IMR-90 (cell line): ENCODE measurements at regions not wholly inside any gene's neighbourhood (a gene's known extent, or its start where the extent isn't known, plus 50 kb on each side); places are given as distances from the start of the nearest gene placed in this dataset.

Experiments
- ATAC-seq: fragments of 200-7000 bp; cut with Tn5 transposase; 2 replicates; pipeline ENCODE4 v1.9.1; 2020; ENCODE audit warnings: low read depth, mild to moderate bottlenecking, moderate library complexity
- BruUV-seq: library from RNA; stranded (reverse); fragments of 400-500 nt; replicated peaks from 2 replicates; lab custom pipeline; 2021; lab: Mats Ljungman, UMichigan
- CTCF ChIA-PET: fragments of 300-600 bp; formaldehyde crosslinking; extraction: SDS; loops from one replicate; lab custom pipeline; 2021; ENCODE audit warnings: antibody characterized with exemption; lab: Yijun Ruan, JAX
- POLR2A ChIA-PET: fragments of 300-600 bp; sonication (Branson Sonifier 250); formaldehyde crosslinking; loops from one replicate; lab custom pipeline; 2022; ENCODE audit warnings: antibody characterized with exemption; ENCODE audit not compliant: unreplicated experiment; lab: Charles Lee
- DNase-seq: peaks from one replicate; pipeline ENCODE4 v3.0.0; 2013
- H2AFZ ChIP-seq: replicated peaks from 2 replicates; pipeline ENCODE3; 2013; ENCODE audit warnings: low read length, mild to moderate bottlenecking; ENCODE audit not compliant: poor library complexity
- H2AK5ac ChIP-seq: 2 replicates; pipeline ENCODE4 v1.6.1; 2013; ENCODE audit warnings: low read depth, low read length, inconsistent platforms
- H2AK9ac ChIP-seq: replicated peaks from 2 replicates; pipeline ENCODE3; 2013; ENCODE audit warnings: mild to moderate bottlenecking, low read depth, low read length, moderate library complexity; ENCODE audit not compliant: poor library complexity
- H2BK120ac ChIP-seq: 2 replicates; pipeline ENCODE4 v1.6.1; 2013; ENCODE audit warnings: low read depth, low read length, inconsistent platforms
- H2BK15ac ChIP-seq: 3 replicates; pipeline ENCODE4 v1.6.1; 2013; ENCODE audit warnings: low read depth, low read length, inconsistent platforms
- H2BK20ac ChIP-seq: 2 replicates; pipeline ENCODE4 v1.6.1; 2013; ENCODE audit warnings: low read depth, mild to moderate bottlenecking, inconsistent platforms, low read length, moderate library complexity
- H2BK5ac ChIP-seq: 2 replicates; pipeline ENCODE4 v1.6.1; 2013; ENCODE audit warnings: mild to moderate bottlenecking, low read depth, low read length, inconsistent platforms; ENCODE audit not compliant: poor library complexity, severe bottlenecking
- H3K14ac ChIP-seq: replicated peaks from 2 replicates; pipeline ENCODE4 v1.6.1; 2013; ENCODE audit warnings: low read depth, low read length, inconsistent platforms
- H3K18ac ChIP-seq: 2 replicates; pipeline ENCODE4 v1.6.1; 2013; ENCODE audit warnings: low read depth, low read length, control low read depth
- H3K23ac ChIP-seq: 2 replicates; pipeline ENCODE4 v1.6.1; 2013; ENCODE audit warnings: low read depth, low read length, inconsistent platforms
- H3K27ac ChIP-seq: 2 replicates; pipeline ENCODE4 v1.5.1; 2013; ENCODE audit warnings: mild to moderate bottlenecking, control low read depth, low read length; ENCODE audit not compliant: insufficient read depth
- H3K27me3 ChIP-seq: 2 replicates; pipeline ENCODE4 v1.6.1; 2013; ENCODE audit warnings: low read length; ENCODE audit not compliant: control insufficient read depth, insufficient read depth
- H3K36me3 ChIP-seq: 2 replicates; pipeline ENCODE4 v1.6.1; 2013; ENCODE audit warnings: low read length, mixed read lengths; ENCODE audit not compliant: control insufficient read depth, insufficient read depth
- H3K4ac ChIP-seq: 2 replicates; pipeline ENCODE4 v1.6.1; 2013; ENCODE audit warnings: low read depth, low read length, inconsistent platforms
- H3K4me1 ChIP-seq: 2 replicates; pipeline ENCODE4 v1.6.1; 2013; ENCODE audit warnings: low read length, mixed read lengths; ENCODE audit not compliant: control insufficient read depth, insufficient read depth
- H3K4me2 ChIP-seq: 2 replicates; pipeline ENCODE4 v1.6.1; 2013; ENCODE audit warnings: low read depth, mild to moderate bottlenecking, control low read depth, low read length, moderate library complexity
- H3K4me3 ChIP-seq: 2 replicates; pipeline ENCODE4 v1.5.1; 2013; ENCODE audit warnings: low read depth, mild to moderate bottlenecking, control low read depth, low read length, moderate library complexity; ENCODE audit not compliant: insufficient read depth
- H3K56ac ChIP-seq: 2 replicates; pipeline ENCODE4 v1.6.1; 2013; ENCODE audit warnings: low read length, inconsistent platforms; ENCODE audit not compliant: insufficient read depth; ENCODE audit errors: extremely low read depth
- H3K79me1 ChIP-seq, 2 experiments: 2 replicates each; pipeline ENCODE4 v1.6.1; 2013; ENCODE audit warnings: low read length in 2 of 2, inconsistent platforms in 1 of 2, low read depth in 1 of 2
- H3K9ac ChIP-seq: 2 replicates; pipeline ENCODE4 v1.6.1; 2013; ENCODE audit warnings: low read depth, low read length, control low read depth
- H3K9me1 ChIP-seq: 2 replicates; pipeline ENCODE4 v1.6.1; 2013; ENCODE audit warnings: low read length, inconsistent platforms; ENCODE audit not compliant: insufficient read depth
- H3K9me3 ChIP-seq: 2 replicates; pipeline ENCODE4 v1.6.1; 2013; ENCODE audit warnings: low read length; ENCODE audit not compliant: control insufficient read depth, insufficient read depth
- H4K20me1 ChIP-seq: 2 replicates; pipeline ENCODE4 v1.6.1; 2013; ENCODE audit warnings: low read length, inconsistent platforms; ENCODE audit not compliant: insufficient read depth
- H4K5ac ChIP-seq: 2 replicates; pipeline ENCODE4 v1.6.1; 2013; ENCODE audit warnings: mild to moderate bottlenecking, low read depth, low read length, control low read depth
- H4K8ac ChIP-seq, 2 experiments: 2 replicates each; pipeline ENCODE4 v1.6.1; 2013; ENCODE audit warnings: low read depth in 2 of 2, low read length in 2 of 2, control low read depth in 1 of 2, inconsistent platforms in 1 of 2
- H4K91ac ChIP-seq: 2 replicates; pipeline ENCODE4 v1.6.1; 2013; ENCODE audit warnings: low read depth, low read length, inconsistent platforms; ENCODE audit not compliant: insufficient read depth
- CHD1 ChIP-seq: IDR thresholded peaks from 2 replicates; pipeline ENCODE4 v1.6.1; 2012; ENCODE audit warnings: low read depth, low read length, improper control_type of control experiment
- FOS ChIP-seq: fragments of 150-350 bp; IDR thresholded peaks from 2 replicates; pipeline ENCODE4 v1.6.1; 2016; ENCODE audit warnings: low read depth, low read length
- MAFK ChIP-seq: IDR thresholded peaks from 2 replicates; pipeline ENCODE4 v1.6.1; 2012; ENCODE audit warnings: low read depth, low read length, improper control_type of control experiment
- WGBS, 2 experiments: methylation state at CpG; one replicate each; pipeline versions ENCODE4 v1.1.5 to v1.1.7; 2013; ENCODE audit warnings: missing lambda C conversion rate in 2 of 2; ENCODE audit not compliant: insufficient read length in 1 of 2; ENCODE audit errors: extremely low coverage in 2 of 2; 5-methylcytosine and 5-hydroxymethylcytosine counted together
- dilution Hi-C: fragments of 300-500 bp; cut with HindIII; formaldehyde crosslinking; loops from one replicate; pipeline ENCODE4 v1.14.3; 2018; ENCODE audit warnings: low sequenced_read_pairs; ENCODE audit not compliant: unreplicated experiment
- in situ Hi-C: fragments of 300-500 bp; cut with MboI; formaldehyde crosslinking; loops from 3 replicates; pipeline ENCODE4 v1.14.3; 2019; ENCODE audit warnings: low sequenced_read_pairs, inconsistent platforms, mixed read lengths
- intact Hi-C: fragments of 100-400 bp; cut with micrococcal nuclease; formaldehyde crosslinking; loops from 2 replicates; pipeline ENCODE4 v1.10.0; 2022
- TF ChIP-seq, protein P1 (sequence below): fragments of 150-350 bp; IDR thresholded peaks from 2 replicates; pipeline ENCODE4 v1.6.1; 2017; ENCODE audit warnings: mild to moderate bottlenecking, antibody characterized with exemption, low read length, low read depth

DNA sequence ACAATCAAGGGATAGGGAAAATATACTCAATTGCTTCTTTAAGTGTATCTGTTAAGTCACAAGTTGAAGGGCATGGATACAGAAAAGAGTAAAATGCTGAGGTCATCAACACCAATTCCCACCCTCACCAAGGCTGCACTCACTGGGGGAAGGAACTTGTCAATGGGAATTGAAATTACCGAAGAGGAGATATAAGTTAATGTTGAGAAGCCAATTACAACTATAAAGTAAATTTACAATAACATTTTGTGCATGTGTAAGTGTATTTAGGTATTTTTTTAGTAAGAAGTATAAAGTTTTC lies 255.1 kb upstream of the KCNIP4 start:
- TF ChIP-seq CHD1 (no peak), FOS (no peak), MAFK (peak; percentile 36; the same call in 1 of the 2 replicates)
- TF ChIP-seq, protein P1, sequence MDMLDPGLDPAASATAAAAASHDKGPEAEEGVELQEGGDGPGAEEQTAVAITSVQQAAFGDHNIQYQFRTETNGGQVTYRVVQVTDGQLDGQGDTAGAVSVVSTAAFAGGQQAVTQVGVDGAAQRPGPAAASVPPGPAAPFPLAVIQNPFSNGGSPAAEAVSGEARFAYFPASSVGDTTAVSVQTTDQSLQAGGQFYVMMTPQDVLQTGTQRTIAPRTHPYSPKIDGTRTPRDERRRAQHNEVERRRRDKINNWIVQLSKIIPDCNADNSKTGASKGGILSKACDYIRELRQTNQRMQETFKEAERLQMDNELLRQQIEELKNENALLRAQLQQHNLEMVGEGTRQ = no peak
- no peak for DNase-seq
- Histone ChIP-seq H2BK120ac (no peak overlapping the region), H2AFZ (no peak overlapping the region), H4K20me1 (no peaks in the 10 kb centered on the region), H4K5ac (no peak overlapping the region), H3K79me1 (no peaks in the 10 kb centered on the region), H2BK5ac (no peak overlapping the region), H4K91ac (no peak overlapping the region), H3K4me1 (no peaks in the 10 kb centered on the region), H3K27me3 (no peaks in the 10 kb centered on the region), H3K4me2 (no peak overlapping the region), H3K27ac (no peak overlapping the region), H3K36me3 (no peaks in the 10 kb centered on the region), H3K23ac (no peak overlapping the region), H3K9ac (no peak overlapping the region), H3K9me3 (no peaks in the 10 kb centered on the region; the same call in 1 of the 2 replicates), H2AK9ac (no peak overlapping the region), H3K4me3 (no peak overlapping the region), H4K8ac (no peak overlapping the region), H3K18ac (no peak overlapping the region), H3K14ac (no peak overlapping the region), H3K56ac (no peak overlapping the region), H2BK20ac (no peak overlapping the region), H2AK5ac (no peak overlapping the region), H2BK15ac (no peak overlapping the region), H3K9me1 (no peaks in the 10 kb centered on the region), H3K4ac (no peak overlapping the region)
- in situ Hi-C loops = no loop called here
- CTCF ChIA-PET = no interaction called here
- WGBS, 2 experiments = no CpG with 5 or more reads among the region's 1 CpG
- dilution Hi-C loops = no loop called here
- intact Hi-C loops = no loop called here
- POLR2A ChIA-PET = no interaction called here
- no peak for ATAC-seq
- no TSS peak for BruUV-seq
